ENCODE measurements at regions not wholly inside any gene's neighbourhood (a gene's known extent, or its start where the extent isn't known, plus 50 kb on each side); places are given as distances from the start of the nearest gene placed in this dataset.

DNA sequence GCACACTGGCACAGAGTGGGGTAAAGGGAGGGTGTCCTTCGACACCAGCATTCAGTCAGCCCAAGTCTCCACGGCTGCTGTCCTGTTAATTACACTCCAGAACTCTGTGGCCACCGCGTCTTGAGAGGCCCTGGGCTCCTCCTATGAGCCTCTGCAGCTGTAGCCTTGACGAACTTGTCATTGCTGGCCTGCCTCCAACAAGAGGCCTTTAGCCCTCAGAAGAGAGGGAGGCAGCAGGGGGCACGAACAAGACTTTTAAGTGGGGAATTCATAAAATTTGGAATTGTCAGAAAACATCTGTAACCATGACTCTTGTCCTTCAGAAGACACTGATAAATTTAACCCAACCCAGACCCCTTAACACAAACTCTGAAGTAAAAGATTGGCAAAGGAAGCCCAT is 241.9 kb downstream of the UQCRFS1 start:
- DNase-seq: peak; percentile 38

DNA sequence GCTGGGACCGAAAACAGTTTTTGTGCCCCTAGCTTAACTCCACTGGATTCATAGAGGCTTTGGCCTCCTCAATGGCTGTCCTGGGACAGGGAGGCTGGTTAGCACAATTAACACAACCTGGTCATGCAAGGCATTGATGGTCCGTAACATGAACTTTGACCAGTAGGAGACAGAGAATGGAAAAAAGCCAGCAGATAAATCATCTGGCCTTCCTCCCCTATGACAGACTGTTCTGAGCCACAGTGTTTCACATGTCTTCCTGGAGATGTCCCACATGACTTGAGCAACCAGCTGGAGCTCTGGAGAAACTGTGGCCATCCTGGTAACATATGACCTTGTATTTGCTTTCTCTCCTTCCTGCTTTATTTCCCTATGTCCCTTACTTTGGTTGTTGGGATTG is 244.2 kb downstream of the UQCRFS1 start:
- no peak for DNase-seq

DNA sequence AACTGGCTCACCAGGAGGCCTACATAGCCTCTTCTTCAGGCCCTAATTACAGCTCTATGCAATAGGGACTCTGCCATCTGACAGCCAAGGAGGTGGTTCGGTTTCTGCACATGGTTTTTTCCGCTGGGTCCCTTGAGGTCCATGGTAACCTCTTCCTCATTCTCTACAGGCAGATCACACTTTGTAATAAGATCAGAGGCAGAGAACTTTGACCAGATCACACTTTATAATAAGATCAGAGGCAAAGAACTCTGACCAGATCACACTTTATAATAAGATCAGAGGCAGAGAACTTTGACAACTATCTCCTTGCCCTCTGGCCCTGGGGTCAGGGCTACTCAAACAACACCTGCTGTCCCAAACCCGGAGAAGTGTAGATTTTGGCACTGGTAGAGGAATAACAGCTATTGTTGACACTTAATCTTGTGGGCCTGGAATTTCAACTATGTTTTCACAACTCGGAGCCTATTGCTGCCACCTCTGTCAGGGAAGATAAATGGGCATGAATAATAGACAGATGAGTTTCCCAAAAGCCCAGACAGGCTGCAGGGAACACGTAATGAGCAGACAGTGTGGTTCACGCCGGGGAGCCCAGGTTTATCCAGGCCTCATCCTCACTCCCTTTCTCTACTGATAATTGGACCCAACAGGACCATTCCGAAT is 246.1 kb downstream of the UQCRFS1 start:
- DNase-seq: peak; percentile 64

DNA sequence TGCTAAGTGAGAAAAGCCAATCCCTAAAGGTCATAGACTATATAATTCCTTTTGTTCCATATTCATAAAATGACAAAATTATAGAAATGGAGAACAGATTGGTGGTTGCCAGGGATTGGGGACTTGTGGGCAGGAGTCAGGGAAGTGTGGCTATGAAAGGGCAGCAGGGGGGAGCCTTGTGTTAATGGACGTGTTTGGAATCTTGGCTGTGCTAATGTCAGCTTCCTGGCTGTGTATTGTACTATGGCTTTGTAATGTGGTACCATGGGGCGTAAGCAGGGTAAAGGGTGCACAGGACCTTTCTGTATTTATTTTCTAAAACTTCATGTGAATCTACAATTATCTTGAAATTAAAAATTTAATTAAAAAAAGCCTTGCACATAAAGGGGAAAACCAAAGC is 248.5 kb downstream of the UQCRFS1 start:
- DNase-seq: no peak

DNA sequence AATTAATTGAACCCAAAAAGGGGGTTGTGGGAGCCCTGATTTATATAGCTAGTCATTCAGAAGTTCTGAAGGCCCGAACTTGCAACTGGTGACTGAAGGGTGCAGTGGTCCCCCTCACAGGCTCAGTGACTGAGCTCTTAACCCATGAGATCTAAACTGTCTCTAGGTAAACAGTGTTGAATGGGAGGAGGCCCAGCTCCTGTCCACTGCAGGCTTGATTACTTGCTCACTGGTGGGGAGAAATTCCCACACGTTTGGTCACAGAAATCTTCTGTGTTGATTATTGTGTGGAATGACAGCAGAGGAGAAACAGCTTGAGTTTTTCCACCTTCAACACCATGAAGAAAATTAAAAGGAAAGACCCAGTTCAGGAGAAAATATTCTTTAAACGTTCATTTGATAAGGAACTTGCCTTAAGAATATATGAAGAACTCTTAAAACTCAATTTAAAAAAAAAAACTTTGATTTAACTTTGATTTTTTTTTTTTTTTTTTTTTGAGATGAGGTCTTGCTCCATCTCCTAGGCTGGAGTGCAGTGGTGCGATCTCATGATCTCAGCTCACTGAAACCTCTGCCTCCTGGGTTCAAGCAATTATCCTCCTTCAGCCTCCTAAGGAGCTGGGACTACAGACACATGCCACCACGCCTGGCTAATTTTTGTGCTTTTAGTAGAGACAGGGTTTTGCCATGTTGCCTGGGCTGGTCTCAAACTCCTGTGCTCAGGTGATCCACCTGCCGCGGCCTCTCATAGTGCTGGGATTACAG is 249.3 kb downstream of the UQCRFS1 start:
- no peak for DNase-seq

DNA sequence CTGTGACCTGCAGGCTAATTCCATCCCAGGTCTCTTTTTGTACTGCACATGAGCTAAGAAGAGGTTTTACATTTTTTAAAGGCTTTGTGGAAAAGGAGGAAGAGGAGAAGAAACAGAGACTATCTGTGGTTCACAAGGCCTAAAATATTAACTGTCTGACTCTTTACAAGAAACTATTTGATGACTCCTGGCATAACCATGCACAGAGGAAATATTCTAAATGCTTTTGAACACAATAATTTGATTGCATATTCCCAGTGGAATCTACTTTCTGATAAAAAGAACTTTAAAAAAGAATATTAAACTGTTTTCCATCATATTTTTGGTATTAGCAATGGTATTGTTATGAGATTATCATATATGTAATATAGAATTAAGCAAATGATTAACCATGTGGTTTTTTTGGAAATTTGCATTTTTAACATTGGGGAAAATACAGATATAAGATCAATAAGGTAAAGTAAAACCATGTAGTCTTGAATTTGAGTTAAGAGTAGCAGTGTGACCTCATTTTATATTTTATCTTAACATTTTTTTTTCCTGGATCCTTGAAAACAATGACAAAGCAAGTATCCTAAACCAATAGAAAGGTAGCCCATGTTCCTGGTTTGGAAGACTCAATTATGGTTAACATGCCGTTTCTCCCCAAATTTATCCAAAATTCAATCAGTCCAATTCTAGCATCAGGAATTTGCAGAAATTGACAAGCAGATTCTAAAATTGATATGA is 251.0 kb downstream of the UQCRFS1 start:
- DNase-seq: peak; percentile 90

DNA sequence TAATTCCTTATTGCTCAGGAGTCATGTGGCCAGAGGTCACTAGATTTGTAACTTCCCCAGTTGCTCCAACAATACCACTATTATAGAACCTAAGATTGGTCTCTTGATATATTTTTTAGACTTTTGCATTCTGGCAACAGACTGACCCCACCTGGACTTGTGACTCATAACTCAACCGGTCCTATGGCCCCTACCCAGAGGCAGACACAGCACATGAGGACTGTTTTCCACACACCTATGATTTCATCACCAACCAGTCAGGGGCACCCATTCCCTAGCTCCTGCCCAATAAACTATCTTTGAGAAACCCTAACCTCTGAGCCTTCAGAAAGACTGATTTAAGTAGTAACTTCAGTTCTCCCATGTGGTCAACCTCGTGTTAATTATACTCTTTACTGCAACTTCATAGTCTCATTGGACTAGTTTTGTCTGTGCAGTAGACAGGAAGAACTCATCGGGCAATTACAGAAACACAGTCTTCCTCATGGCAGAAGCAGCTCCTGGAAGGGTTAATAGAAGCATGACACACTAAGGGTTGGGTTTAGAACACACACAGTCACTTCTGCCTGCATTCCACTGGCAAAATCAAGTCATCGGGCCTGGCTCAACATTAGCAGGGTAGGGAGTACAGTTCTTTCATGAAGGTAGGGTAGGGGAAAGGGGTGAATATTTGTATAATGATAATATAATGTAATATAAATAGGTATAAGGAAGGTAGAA is 251.8 kb downstream of the UQCRFS1 start:
- DNase-seq: peak; percentile 79

DNA sequence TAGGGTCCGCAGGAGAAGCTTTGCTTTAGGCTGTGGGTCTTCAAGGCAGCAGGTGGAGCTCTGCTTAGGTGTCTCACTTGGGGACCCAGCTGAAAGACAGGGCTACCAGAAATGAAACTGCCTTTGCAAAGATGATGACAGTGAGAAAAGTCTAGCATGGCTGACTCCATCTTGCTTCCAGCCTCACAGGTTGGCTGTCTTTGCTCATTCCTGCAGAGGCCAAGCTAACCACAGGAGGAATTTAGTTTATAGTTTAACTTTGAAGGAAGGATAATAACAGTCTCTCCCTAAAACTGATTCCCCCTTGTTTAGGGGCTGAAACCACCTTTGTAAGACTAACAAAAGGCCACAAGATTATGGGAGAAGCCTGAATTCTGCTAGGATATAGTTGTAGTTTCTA is 252.4 kb downstream of the UQCRFS1 start:
- DNase-seq: peak; percentile 30

DNA sequence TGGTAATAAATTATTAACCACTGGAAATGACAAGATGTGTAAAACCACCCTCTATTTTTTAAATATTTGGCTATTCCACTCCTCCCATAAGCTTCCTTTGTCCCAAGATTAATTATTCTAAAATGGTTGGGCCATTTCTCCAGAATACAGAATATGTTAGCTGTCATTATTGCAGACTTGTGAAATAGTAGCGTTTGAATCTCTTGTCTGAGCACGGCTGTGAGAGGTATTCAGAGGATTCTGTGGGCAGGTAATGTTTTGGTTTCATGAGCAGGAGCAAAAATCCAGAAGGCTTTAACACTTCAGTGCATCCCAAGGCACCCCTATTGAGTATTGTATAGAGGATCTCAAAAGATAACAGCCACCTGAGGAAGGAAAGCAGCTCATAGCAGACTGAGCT is 256.0 kb downstream of the UQCRFS1 start:
- DNase-seq: peak; percentile 47

DNA sequence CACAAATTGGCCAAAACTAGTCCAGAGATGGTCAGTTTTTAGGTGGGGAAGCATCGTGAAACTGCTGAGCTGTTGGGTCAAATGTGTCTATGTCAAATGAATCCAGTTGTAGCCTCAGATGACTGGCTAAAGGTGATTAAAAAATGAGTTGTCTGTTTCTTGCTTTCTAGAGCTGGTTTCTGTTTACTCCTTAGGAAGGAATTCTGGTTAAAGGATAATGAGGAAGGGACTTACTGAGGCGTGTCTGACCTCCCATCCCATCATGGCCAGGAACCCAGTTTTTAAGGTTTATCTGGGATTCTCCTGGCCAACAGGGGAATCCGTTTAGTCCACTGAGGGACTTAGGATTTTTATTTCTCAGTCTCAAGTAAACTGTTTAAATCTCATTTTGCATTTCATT is 256.5 kb downstream of the UQCRFS1 start:
- no peak for DNase-seq

DNA sequence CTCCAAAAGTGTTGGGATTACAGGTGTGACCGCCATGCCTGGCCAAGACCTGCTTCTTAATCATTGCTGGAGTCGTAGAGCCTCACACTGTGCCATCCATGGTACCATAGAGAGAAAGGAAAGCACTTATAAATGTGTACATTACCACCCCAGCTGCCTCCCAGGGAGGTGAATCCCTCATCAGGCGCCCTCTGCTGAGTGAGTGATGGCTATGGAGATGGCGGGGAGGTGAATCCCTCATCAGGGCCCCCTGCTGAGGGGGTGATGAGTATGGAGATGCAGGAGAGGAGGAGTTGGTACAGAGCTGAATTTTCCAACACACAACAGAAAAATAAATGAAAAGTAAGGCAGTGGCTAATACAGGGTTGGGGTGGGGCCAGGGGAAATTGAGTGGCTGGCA is 263.4 kb downstream of the UQCRFS1 start:
- DNase-seq: no peak

DNA sequence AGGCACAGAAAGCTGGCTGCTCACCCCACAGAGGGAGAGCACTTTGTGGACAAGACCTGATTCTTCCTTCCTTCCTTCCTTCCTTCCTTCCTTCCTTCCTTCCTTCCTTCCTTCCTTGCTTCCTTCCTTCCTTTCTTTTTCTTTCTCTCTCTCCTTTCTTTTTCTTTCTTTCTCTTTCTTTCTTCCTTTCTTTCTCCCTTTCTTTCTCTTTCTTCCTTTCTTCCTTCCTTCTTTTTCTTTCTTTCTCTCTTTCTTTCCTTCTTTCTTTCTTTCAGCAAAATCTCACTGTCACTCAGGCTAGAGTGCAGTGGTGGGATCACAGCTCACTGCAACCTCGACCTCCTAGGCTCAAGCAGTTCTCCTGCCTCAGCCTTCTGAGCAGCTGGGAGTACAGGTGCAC is 263.9 kb downstream of the UQCRFS1 start:
- DNase-seq: no peak

DNA sequence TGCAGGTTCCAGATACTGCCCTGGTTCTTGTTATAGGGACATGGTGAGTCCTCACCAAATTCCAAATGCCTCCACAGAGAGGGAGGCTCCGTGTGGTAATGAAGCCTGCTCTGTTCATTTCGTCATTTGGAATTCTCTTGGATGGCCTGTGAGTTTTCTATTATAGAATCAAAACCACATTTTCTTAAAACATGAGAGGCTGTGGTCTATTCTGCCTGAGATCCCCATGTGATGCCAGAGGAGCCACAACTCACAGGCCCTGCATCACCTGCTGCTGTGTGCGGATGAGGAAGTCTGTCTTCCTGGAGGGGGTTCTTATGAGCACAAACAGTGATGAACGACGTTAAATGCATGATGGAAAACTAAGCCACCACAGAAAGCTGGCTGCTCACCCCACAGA is 264.4 kb downstream of the UQCRFS1 start:
- DNase-seq: peak; percentile 84

DNA sequence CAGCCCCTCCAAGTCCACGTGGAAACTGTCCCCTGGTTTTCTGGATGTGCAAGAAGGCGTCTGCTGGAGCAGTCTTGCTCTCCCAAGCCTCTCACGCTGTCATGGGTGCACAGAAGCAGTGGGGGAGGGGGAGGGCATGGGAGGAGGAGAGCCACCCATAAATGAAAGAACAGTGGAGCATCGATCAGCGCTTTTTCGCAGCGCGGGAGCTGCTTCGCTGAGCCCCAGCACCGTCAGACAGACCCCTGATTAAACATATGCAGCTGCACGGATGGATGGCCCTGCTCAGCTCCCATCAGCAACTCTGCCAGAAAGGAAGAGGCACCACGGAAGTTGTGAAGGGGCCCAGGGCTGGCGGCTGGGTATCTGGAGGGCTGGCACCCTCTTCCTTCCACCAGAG is 264.9 kb downstream of the UQCRFS1 start:
- DNase-seq: no peak

DNA sequence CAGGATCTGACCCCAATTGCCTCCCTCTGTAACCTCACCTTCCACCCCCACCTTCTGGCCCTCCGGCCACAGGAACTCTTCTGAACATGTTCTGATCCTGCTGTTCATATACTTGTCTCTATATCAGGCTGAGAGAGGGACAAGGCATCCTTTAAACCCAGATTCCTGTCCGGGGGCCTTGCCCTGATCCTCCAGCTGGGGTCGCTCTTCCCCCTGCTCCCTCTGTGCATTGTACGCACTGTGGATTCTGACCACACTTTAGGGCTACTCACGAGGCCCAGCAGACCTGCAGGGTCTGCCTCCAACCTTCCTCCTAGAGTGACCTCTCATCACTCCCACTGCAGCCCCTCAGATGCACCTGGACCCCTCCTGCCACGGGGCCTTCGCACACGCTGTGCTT is 269.3 kb downstream of the UQCRFS1 start:
- DNase-seq: no peak

DNA sequence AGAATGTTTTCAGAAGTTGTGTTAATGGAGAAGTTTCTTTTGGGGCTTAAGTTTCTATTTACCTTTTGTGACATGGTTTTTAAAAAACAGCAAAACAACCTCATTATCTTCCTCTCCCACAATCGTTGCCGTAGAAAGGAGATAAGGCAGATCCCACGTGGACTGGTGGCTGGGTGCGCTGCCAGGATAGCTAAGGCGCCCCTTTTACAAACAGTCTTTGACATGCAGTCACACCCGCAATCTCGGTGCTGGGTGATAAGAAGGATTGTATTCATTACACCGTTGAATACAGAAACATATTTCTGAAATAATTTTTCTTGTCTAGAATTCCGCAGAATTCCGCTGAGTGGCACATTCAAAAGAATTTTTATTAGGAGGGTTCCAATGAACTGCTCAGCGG is 271.1 kb downstream of the UQCRFS1 start:
- DNase-seq: no peak

DNA sequence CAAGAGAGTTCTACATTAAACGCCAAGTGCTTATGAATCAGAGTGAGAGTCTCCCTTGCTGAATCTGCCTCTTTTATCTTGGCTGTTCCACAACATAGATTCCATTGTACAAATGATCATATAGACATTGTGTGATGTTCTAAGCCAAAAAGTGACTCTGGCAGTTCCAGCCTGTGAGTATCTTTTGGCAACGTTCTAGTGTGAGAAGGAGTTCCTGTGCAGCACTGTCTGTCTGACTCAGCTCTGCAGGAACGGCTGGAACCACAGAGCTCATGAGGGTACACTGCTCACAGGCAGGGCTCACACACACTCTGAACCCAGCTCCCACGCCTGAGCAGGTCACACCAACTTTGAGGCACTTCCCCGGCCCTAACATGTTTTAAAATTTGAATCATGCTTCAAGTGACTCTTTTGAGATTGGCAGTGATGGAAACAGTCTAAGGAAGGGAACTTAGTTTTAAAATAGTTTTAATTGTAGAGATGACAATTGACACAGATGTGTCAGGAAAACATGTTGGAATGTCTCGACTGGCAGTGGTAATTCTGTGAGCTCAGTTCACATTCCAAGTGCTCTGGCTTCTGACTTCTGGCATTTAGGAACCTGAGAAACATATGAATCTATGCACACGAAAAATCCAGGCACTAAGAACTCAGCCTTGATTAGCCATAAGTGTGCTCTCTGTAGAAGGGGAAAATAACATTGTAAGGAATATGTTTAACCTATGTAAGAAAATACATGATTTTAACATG is 272.0 kb downstream of the UQCRFS1 start:
- DNase-seq: peak; percentile 91

DNA sequence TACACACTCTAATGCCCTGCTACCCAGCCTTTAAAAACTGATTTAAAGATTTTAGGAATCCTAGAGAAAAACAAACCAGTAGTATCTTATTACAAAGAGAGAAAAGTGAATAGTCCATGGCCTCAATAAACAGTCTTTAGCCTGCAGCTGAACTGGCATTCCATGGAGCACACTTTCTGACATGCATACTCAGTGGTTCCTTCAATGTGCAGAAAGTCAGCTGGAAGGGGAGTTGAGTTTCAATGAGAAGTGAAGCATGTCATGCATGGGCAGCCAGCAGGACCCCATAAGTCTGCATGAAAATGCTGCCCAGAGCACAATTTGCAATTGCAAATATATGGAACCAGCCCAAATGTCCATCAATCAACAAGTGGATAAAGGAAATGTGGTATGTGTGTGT is 273.7 kb downstream of the UQCRFS1 start:
- no peak for DNase-seq

DNA sequence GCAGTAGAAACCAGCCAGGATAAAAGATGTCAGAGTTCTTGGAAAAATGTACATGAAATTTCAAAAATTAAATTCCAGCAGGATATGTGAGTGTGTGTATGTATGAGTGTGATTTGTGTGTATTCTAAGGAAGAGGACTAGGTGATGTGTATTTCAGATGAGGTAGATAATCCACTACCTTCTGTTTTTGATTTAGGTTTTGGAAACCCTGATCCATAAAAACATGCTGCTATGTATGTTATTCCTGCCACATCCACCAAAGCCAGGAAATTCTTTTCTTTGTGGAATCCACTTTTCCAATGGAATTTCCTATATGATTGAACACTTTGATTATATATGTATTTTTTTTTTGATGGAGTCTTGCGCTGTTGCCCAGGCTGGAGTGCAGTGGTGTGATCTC is 276.9 kb downstream of the UQCRFS1 start:
- peak; percentile 71 for DNase-seq

DNA sequence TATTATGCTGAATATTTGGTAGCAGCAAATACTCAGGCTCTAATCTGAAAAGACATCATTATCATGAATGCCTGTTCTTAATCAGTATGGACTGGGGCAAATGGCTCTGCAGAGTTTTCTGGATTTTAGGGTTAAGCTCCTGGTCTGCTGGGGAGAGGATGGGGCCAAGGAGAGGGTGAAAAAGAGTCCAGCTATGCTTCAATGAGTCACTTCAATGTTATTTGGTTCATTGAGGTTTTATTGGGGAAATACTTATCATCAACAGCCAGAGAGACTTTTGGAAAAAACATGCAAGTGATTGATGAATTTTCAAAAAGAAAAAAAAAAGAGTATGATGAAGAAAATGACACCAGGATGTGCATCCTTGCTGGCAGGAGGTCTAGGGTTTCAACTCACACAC is 278.3 kb downstream of the UQCRFS1 start:
- DNase-seq: peak; percentile 79

DNA sequence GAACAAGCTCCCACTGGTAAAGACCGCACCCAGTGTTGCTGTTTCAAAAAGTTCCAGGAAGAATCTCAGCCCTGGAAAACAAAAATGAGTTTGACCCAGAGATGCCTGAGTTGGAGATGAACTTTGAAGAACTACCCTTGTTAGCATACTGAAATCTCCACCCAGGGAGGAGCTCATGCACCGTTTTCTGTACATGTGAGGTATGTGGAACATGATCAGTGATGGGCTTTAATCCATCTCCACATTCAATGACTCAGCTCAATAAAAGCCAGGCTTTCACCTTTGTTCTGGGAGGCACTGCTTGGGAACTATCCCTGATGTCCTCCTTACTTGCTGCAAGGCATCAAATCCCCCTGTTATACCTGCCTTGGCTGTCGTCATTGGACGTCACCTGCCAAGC is 279.9 kb downstream of the UQCRFS1 start:
- peak; percentile 39 for DNase-seq

DNA sequence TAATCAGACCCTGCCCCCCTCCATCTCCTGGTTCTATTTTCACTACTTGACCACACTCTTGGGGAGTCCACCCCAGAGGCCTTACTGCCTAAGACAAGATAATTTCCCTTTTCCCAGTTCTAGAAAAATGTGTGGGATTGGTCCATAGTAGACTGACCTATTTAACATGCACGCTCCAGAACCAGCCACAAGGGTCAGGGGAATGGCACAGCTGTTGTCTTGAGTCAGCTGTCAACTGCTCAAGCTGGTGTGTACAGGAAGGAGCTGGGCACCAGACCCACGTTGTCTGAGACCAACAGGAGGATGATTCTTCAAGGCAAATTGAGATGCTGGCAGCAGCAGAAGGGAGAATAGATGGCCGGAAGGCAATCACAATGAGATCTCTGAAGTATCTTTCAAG is 280.5 kb downstream of the UQCRFS1 start:
- DNase-seq: no peak

DNA sequence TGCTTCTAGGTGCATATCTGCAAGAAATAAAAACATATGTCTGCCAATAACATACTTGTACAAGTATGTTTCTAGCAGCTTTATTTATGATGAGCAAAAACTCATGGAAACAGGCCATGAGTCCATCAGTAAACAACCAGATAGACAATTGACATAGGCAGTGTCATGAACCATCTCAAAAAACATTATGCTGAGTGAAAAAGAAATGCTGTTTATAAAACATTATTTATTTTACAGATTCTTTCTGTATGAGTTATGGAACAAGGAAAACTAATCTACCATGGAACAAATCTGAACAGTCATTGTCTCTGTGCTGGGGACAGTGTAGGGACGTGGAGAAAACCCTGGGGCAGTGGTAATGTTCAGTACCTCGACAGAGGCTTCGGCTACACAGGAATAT is 283.9 kb downstream of the UQCRFS1 start:
- no peak for DNase-seq
